Esophagus (tissue), 2 donors: ENCODE measurements at regions not wholly inside any gene's neighbourhood (a gene's known extent, or its start where the extent isn't known, plus 50 kb on each side); places are given as distances from the start of the nearest gene placed in this dataset.

ENCODE experiments used
- H3K27ac ChIP-seq, 2 donors: one replicate each; pipeline ENCODE4 v1.5.1; 2013; ENCODE audit warnings: low read depth in 2 of 2, mild to moderate bottlenecking in 2 of 2, inconsistent platforms in 1 of 2, low read length in 1 of 2, moderate library complexity in 1 of 2
- H3K27me3 ChIP-seq, 2 donors: one replicate each; pipeline ENCODE4 v1.6.1; 2013; ENCODE audit warnings: low read length in 2 of 2, control low read depth in 1 of 2, mild to moderate bottlenecking in 1 of 2; ENCODE audit not compliant: insufficient read depth in 2 of 2, control insufficient read depth in 1 of 2
- H3K36me3 ChIP-seq, 2 donors: one replicate each; pipeline ENCODE4 v1.6.1; 2013; ENCODE audit warnings: low read length in 1 of 2; ENCODE audit not compliant: control insufficient read depth in 2 of 2, insufficient read depth in 2 of 2
- H3K4me1 ChIP-seq, 2 donors: one replicate each; pipeline ENCODE4 v1.6.1; 2013; ENCODE audit warnings: low read length in 1 of 2; ENCODE audit not compliant: control insufficient read depth in 2 of 2, insufficient read depth in 2 of 2
- H3K4me3 ChIP-seq, 2 donors: one replicate each; pipeline ENCODE4 v1.5.1; 2013; ENCODE audit warnings: low read length in 2 of 2, mild to moderate bottlenecking in 2 of 2, low read depth in 1 of 2, moderate library complexity in 1 of 2
- H3K9me3 ChIP-seq, 2 donors: one replicate each; pipeline ENCODE4 v1.6.1; 2013; ENCODE audit warnings: mild to moderate bottlenecking in 2 of 2, low read depth in 1 of 2, low read length in 1 of 2, moderate library complexity in 1 of 2; ENCODE audit not compliant: control insufficient read depth in 2 of 2, insufficient read depth in 1 of 2
- WGBS, 2 donors: extraction: QIAGEN DNeasy Blood & Tissue Kit; methylation state at CpG; one replicate each; pipeline ENCODE4 v1.1.7; 2013; 5-methylcytosine and 5-hydroxymethylcytosine counted together
- donor health status: healthy with polysubstance abuse.
- donor health status: Bipolar disorder and iron deficiency.

GRCh38 chr5:148911386-148911785 is 85.0 kb downstream of the ADRB2 start:
- WGBS, 2 donors: 79 to 91% methylated on average over 2 of the region's 2 CpGs
- peaks cover 3 to 16% of the 10 kb centered on the region in 2 donors for H3K4me1 ChIP-seq
- no peaks in the 10 kb centered on the region for H3K27me3 ChIP-seq
- no peaks in the 10 kb centered on the region for H3K36me3 ChIP-seq
- H3K9me3 ChIP-seq: no peaks in the 10 kb centered on the region
- no peak overlapping the region for H3K4me3 ChIP-seq
- H3K27ac ChIP-seq: peak overlapping the region; percentile 7 to 61

GRCh38 chr5:148912146-148912545 is 85.7 kb downstream of the ADRB2 start:
- H3K4me1 ChIP-seq: peaks cover 3 to 16% of the 10 kb centered on the region in 2 donors

GRCh38 chr5:148912714-148913398 is 86.4 kb downstream of the ADRB2 start:
- Histone ChIP-seq H3K27ac (peak overlapping the region; percentile 75 to 79), H3K9me3 (no peaks in the 10 kb centered on the region), H3K4me3 (no peak overlapping the region), H3K4me1 (peaks cover 3 to 16% of the 10 kb centered on the region in 2 donors), H3K27me3 (no peaks in the 10 kb centered on the region), H3K36me3 (no peaks in the 10 kb centered on the region)
- 49 to 55% methylated on average over 9 of the region's 9 CpGs for WGBS, 2 donors

More at GRCh38 chr5:148912146-148912545, 85.7 kb downstream of the ADRB2 start:
- Histone ChIP-seq H3K4me3 (no peak overlapping the region), H3K27ac (peak overlapping the region; percentile 75 to 79), H3K9me3 (no peaks in the 10 kb centered on the region), H3K27me3 (no peaks in the 10 kb centered on the region), H3K36me3 (no peaks in the 10 kb centered on the region)
- WGBS, 2 donors: 89% methylated on average over 1 of the region's 1 CpG

GRCh38 chr5:148913493-148913892 is 87.1 kb downstream of the ADRB2 start:
- no peaks in the 10 kb centered on the region for H3K27me3 ChIP-seq
- no peaks in the 10 kb centered on the region for H3K9me3 ChIP-seq
- H3K4me1 ChIP-seq: peaks cover 3 to 16% of the 10 kb centered on the region in 2 donors
- peak overlapping the region; percentile 75 to 89 for H3K27ac ChIP-seq
- 82% methylated on average over 6 of the region's 6 CpGs for WGBS, 2 donors
- no peaks in the 10 kb centered on the region for H3K36me3 ChIP-seq
- no peak overlapping the region for H3K4me3 ChIP-seq

- Histone ChIP-seq H3K27me3 (no peaks in the 10 kb centered on the region), H3K9me3 (no peaks in the 10 kb centered on the region), H3K4me3 (no peak overlapping the region), H3K4me1 (peaks cover 3 to 16% of the 10 kb centered on the region in 2 donors), H3K36me3 (no peaks in the 10 kb centered on the region), H3K27ac (peak overlapping the region; percentile 75 to 89)
- 57 to 65% methylated on average over 2 of the region's 2 CpGs for WGBS, 2 donors
These were observed 87.6 kb downstream of the ADRB2 start for GRCh38 chr5:148913985-148914431.

GRCh38 chr5:148915224-148915817 is 88.9 kb downstream of the ADRB2 start:
- 39 to 62% methylated on average over 7 of the region's 7 CpGs for WGBS, 2 donors
- peak overlapping the region; percentile 96 to 97 for H3K27ac ChIP-seq
- H3K36me3 ChIP-seq: no peaks in the 10 kb centered on the region
- no peaks in the 10 kb centered on the region for H3K27me3 ChIP-seq
- no peak overlapping the region for H3K4me3 ChIP-seq
- H3K9me3 ChIP-seq: no peaks in the 10 kb centered on the region
- peaks cover 3 to 13% of the 10 kb centered on the region in 2 donors for H3K4me1 ChIP-seq

GRCh38 chr5:148920646-148921288 is 94.4 kb downstream of the ADRB2 start:
- Histone ChIP-seq H3K27me3 (no peaks in the 10 kb centered on the region), H3K36me3 (no peaks in the 10 kb centered on the region), H3K27ac (no peak overlapping the region), H3K9me3 (no peaks in the 10 kb centered on the region), H3K4me1 (no peaks in the 10 kb centered on the region), H3K4me3 (no peak overlapping the region)
- WGBS, 2 donors: 77 to 82% methylated on average over 2 of the region's 2 CpGs

GRCh38 chr5:148921350-148921749 is 94.9 kb downstream of the ADRB2 start:
- Histone ChIP-seq H3K4me3 (no peak overlapping the region), H3K9me3 (no peaks in the 10 kb centered on the region), H3K4me1 (peaks cover 0 to 2% of the 10 kb centered on the region in 2 donors), H3K36me3 (peaks cover 0 to 2% of the 10 kb centered on the region in 2 donors), H3K27me3 (no peaks in the 10 kb centered on the region), H3K27ac (no peak overlapping the region)
- WGBS, 2 donors: 77% methylated on average over 1 of the region's 1 CpG

- 11 to 24% methylated on average over 1 of the region's 1 CpG for WGBS, 2 donors
These were observed 96.2 kb downstream of the ADRB2 start for GRCh38 chr5:148922606-148923005.

More at GRCh38 chr5:148922606-148923005, 96.2 kb downstream of the ADRB2 start:
- no peak overlapping the region for H3K4me3 ChIP-seq
- no peak overlapping the region for H3K27ac ChIP-seq
- H3K36me3 ChIP-seq: peaks cover 0 to 2% of the 10 kb centered on the region in 2 donors
- H3K4me1 ChIP-seq: peaks cover 0 to 2% of the 10 kb centered on the region in 2 donors
- no peaks in the 10 kb centered on the region for H3K27me3 ChIP-seq
- no peaks in the 10 kb centered on the region for H3K9me3 ChIP-seq
